ENCODE measurements at regions not wholly inside any gene's neighbourhood (a gene's known extent, or its start where the extent isn't known, plus 50 kb on each side); places are given as distances from the start of the nearest gene placed in this dataset.

GRCh38 chr5:124663101-124663506, 83.3 kb downstream of the ZNF608 start:
- DNase-seq, result no peak

- peak; percentile 30 for DNase-seq
Observed at GRCh38 chr5:124662181-124662781, 84.2 kb downstream of the ZNF608 start.

GRCh38 chr5:124661317-124662141, 84.9 kb downstream of the ZNF608 start:
- DNase-seq, result peak; percentile 83

GRCh38 chr5:124660229-124661093, 86.0 kb downstream of the ZNF608 start:
- no peak for DNase-seq

GRCh38 chr5:124659798-124660197, 86.6 kb downstream of the ZNF608 start:
- no peak for DNase-seq

- DNase-seq, result no peak
Observed at GRCh38 chr5:124658867-124659557, 87.4 kb downstream of the ZNF608 start.

- peak; percentile 85 for DNase-seq
Observed at GRCh38 chr5:124655921-124656511, 90.4 kb downstream of the ZNF608 start.

GRCh38 chr5:124655251-124655917, 91.1 kb downstream of the ZNF608 start:
- DNase-seq, result peak; percentile 66

GRCh38 chr5:124654418-124654817, 92.0 kb downstream of the ZNF608 start:
- DNase-seq, result peak; percentile 8

- DNase-seq, result no peak
Observed at GRCh38 chr5:124653666-124654065, 92.8 kb downstream of the ZNF608 start.

- DNase-seq, result no peak
Observed at GRCh38 chr5:124652892-124653441, 93.5 kb downstream of the ZNF608 start.

GRCh38 chr5:124652514-124652819, 94.0 kb downstream of the ZNF608 start:
- DNase-seq, result no peak

- DNase-seq, result peak; percentile 57
Observed at GRCh38 chr5:124651663-124652513, 94.6 kb downstream of the ZNF608 start.

GRCh38 chr5:124650951-124651662, 95.3 kb downstream of the ZNF608 start:
- peak; percentile 52 for DNase-seq

GRCh38 chr5:124650147-124650561, 96.3 kb downstream of the ZNF608 start:
- DNase-seq, result no peak

- DNase-seq, result peak; percentile 77
Observed at GRCh38 chr5:124649491-124650146, 96.8 kb downstream of the ZNF608 start.

GRCh38 chr5:124648902-124649467, 97.5 kb downstream of the ZNF608 start:
- DNase-seq, result no peak

GRCh38 chr5:124647352-124647751, 99.1 kb downstream of the ZNF608 start:
- no peak for DNase-seq

GRCh38 chr5:124645396-124645795, 101.0 kb downstream of the ZNF608 start:
- no peak for DNase-seq
